Activated naive CD4-positive, alpha-beta T cell treated with anti-CD3 and anti-CD28 coated beads, Interleukin-2, amount 50 U/mL, for 72 hours (primary cell): ENCODE measurements at regions not wholly inside any gene's neighbourhood (a gene's known extent, or its start where the extent isn't known, plus 50 kb on each side); places are given as distances from the start of the nearest gene placed in this dataset.

ENCODE experiments used
- ATAC-seq, 2 donors: fragments of 150-1000 bp; cut with Tn5 transposase; 2 replicates each; pipeline ENCODE4 v1.10.0; 2021; ENCODE audit warnings: mild to moderate bottlenecking in 2 of 2, moderate library complexity in 2 of 2
- DNase-seq, 2 donors: peaks; one replicate each; pipeline ENCODE4 v3.0.0; 2021 to 2022; ENCODE audit warnings: low spot score in 2 of 2
- H3K27ac Mint-ChIP-seq, 2 donors: one replicate each; pipeline ENCODE4 v1.8.0; 2022; ENCODE audit warnings: mild to moderate bottlenecking in 2 of 2, mixed read lengths in 2 of 2
- H3K36me3 Mint-ChIP-seq, 2 donors: one replicate each; pipeline ENCODE4 v1.8.0; 2022; ENCODE audit warnings: mixed read lengths in 2 of 2
- H3K9me3 Mint-ChIP-seq, 2 donors: one replicate each; pipeline ENCODE4 v1.8.0; 2022; ENCODE audit warnings: mixed read lengths in 2 of 2

GRCh38 chr20:24102749-24103333 lies 114.3 kb upstream of the GGTLC1 start:
- H3K27ac Mint-ChIP-seq = peak overlapping the region in 1 of 2 donors; percentile 48
- H3K36me3 Mint-ChIP-seq = no peaks in the 10 kb centered on the region
- no peaks in the 10 kb centered on the region for H3K9me3 Mint-ChIP-seq
- peak; percentile 24 to 42 for ATAC-seq
- DNase-seq = no peak

DNA sequence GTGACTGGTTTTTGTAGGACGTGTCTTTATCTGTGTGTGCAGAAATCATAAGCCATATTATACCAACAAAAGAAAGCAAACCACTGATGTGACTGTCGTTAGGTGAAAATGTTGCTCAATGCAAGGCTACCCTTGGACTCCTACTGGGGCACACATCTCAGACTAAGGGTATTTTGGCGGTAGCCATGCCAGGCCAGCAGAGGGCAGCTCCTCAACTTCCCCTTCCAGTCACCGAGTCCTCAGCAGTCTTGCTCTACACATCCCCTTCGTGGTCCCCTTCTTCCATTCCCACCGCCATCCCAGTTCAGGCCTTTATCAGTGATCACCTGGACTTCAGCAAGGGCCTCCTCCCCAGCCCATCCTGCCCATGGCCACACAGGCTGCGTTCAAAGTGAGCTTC lies 113.7 kb upstream of the GGTLC1 start:
- DNase-seq = peak in 1 of 2 donors; percentile 14
- ATAC-seq = peak; percentile 31 to 41
- H3K27ac Mint-ChIP-seq = peak overlapping the region in 1 of 2 donors; percentile 48

GRCh38 chr20:24100370-24101011 lies 111.9 kb upstream of the GGTLC1 start:
- H3K27ac Mint-ChIP-seq = peak overlapping the region; percentile 46 to 94
- DNase-seq (peak; percentile 48 to 57), ATAC-seq (peak; percentile 85 to 90)
- no peaks in the 10 kb centered on the region for H3K36me3 Mint-ChIP-seq
- H3K9me3 Mint-ChIP-seq = no peaks in the 10 kb centered on the region

More for the DNA sequence above, 113.7 kb upstream of the GGTLC1 start:
- no peaks in the 10 kb centered on the region for H3K9me3 Mint-ChIP-seq
- H3K36me3 Mint-ChIP-seq = no peaks in the 10 kb centered on the region

DNA sequence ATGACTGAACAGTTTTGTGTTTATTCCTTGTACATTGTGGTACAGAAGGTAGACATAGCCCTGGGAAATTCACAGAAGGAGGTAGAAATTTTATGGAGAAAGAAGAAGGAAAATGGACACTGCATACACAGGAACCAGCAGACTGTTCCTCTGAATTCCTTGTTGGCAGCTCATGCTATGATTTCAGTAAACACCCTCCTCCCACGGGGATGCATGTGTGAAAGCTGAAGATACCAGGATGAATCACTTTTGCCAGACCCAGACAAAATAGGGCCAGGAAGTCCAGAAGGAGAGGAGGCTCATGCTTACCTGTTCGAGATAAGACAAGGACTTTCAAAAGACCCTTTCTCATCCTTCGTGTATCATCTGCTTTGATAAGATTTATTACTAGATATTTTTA lies 110.3 kb upstream of the GGTLC1 start:
- no peak overlapping the region for H3K27ac Mint-ChIP-seq
- DNase-seq (no peak), ATAC-seq (no peak)
- H3K9me3 Mint-ChIP-seq = no peaks in the 10 kb centered on the region
- no peaks in the 10 kb centered on the region for H3K36me3 Mint-ChIP-seq

GRCh38 chr20:24097506-24098245 lies 109.1 kb upstream of the GGTLC1 start:
- ATAC-seq = no peak
- H3K27ac Mint-ChIP-seq = no peak overlapping the region

GRCh38 chr20:24096864-24097450 lies 108.4 kb upstream of the GGTLC1 start:
- DNase-seq (no peak), ATAC-seq (no peak)
- no peaks in the 10 kb centered on the region for H3K36me3 Mint-ChIP-seq
- H3K27ac Mint-ChIP-seq = no peak overlapping the region
- no peaks in the 10 kb centered on the region for H3K9me3 Mint-ChIP-seq

More at GRCh38 chr20:24097506-24098245, 109.1 kb upstream of the GGTLC1 start:
- H3K36me3 Mint-ChIP-seq = no peaks in the 10 kb centered on the region
- H3K9me3 Mint-ChIP-seq = no peaks in the 10 kb centered on the region
- no peak for DNase-seq

GRCh38 chr20:24096264-24096663 lies 107.7 kb upstream of the GGTLC1 start:
- ATAC-seq = no peak
- H3K36me3 Mint-ChIP-seq = no peaks in the 10 kb centered on the region
- no peak overlapping the region for H3K27ac Mint-ChIP-seq
- no peak for DNase-seq
- no peaks in the 10 kb centered on the region for H3K9me3 Mint-ChIP-seq

- H3K9me3 Mint-ChIP-seq = no peaks in the 10 kb centered on the region
- no peak overlapping the region for H3K27ac Mint-ChIP-seq
- ATAC-seq (no peak), DNase-seq (no peak)
- H3K36me3 Mint-ChIP-seq = no peaks in the 10 kb centered on the region
These were observed 107.2 kb upstream of the GGTLC1 start for GRCh38 chr20:24095756-24096155.

- ATAC-seq (no peak), DNase-seq (no peak)
- Mint-ChIP-seq H3K9me3 (no peaks in the 10 kb centered on the region), H3K36me3 (no peaks in the 10 kb centered on the region), H3K27ac (no peak overlapping the region)
These were observed 106.7 kb upstream of the GGTLC1 start for GRCh38 chr20:24095303-24095702.

GRCh38 chr20:24089576-24089975 lies 101.0 kb upstream of the GGTLC1 start:
- ATAC-seq (no peak), DNase-seq (no peak)
- Mint-ChIP-seq H3K27ac (no peak overlapping the region), H3K36me3 (no peaks in the 10 kb centered on the region), H3K9me3 (no peaks in the 10 kb centered on the region)

DNA sequence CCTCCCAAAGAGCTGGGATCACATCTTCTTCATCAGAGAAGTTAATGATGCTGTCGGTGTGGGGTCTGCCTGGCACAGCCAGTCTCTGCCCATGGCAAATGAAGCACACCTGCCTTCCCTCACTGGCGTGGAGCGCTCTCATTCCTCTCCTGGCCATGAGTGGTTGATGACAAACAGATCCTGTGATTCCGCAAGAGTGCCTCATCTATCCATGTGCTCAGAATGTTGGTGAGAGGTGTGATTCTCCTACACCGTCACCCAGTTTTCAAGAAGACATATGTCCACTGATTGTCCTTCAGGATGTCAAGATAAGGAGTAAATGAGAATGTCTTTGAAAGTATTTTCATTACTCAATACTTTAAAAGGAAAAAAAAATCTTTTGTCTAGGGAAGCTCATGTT lies 97.5 kb upstream of the GGTLC1 start:
- Mint-ChIP-seq H3K36me3 (no peaks in the 10 kb centered on the region), H3K27ac (no peak overlapping the region), H3K9me3 (no peaks in the 10 kb centered on the region)
- no peak for ATAC-seq
- no peak for DNase-seq

- Mint-ChIP-seq H3K27ac (peak overlapping the region in 1 of 2 donors; percentile 36), H3K36me3 (no peaks in the 10 kb centered on the region), H3K9me3 (no peaks in the 10 kb centered on the region)
- DNase-seq (no peak), ATAC-seq (no peak)
These were observed 95.7 kb upstream of the GGTLC1 start for GRCh38 chr20:24084281-24084680.

DNA sequence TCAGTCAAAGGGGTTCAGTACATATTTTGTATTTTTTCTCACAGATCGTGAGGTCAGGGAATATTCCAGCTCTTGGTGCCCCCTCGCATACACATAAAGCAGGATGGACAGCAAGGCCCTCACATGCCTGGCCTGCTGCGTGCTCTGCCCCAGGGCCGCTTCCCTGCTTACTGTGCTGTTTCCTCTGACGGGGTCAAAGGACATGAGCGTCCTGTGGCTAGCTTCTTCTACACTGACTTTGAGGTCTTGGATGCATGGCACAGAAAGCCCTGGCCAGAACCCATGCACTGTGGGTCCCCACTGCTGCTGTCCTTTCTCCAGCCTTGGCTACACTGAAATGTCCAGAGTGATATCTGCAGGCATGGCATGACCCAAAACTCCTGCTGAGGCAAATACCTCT lies 92.5 kb upstream of the GGTLC1 start:
- ATAC-seq (no peak), DNase-seq (no peak)
- no peaks in the 10 kb centered on the region for H3K36me3 Mint-ChIP-seq
- H3K9me3 Mint-ChIP-seq = no peaks in the 10 kb centered on the region
- H3K27ac Mint-ChIP-seq = no peak overlapping the region

GRCh38 chr20:24079661-24080412 lies 91.3 kb upstream of the GGTLC1 start:
- no peak overlapping the region for H3K27ac Mint-ChIP-seq
- ATAC-seq (no peak), DNase-seq (no peak)
- no peaks in the 10 kb centered on the region for H3K36me3 Mint-ChIP-seq
- no peaks in the 10 kb centered on the region for H3K9me3 Mint-ChIP-seq

- ATAC-seq = no peak
These were observed 88.6 kb upstream of the GGTLC1 start for GRCh38 chr20:24077145-24077544.

GRCh38 chr20:24070679-24071078 lies 82.1 kb upstream of the GGTLC1 start:
- H3K36me3 Mint-ChIP-seq = peaks cover 12 to 19% of the 10 kb centered on the region in 2 donors
- H3K27ac Mint-ChIP-seq = no peak overlapping the region
- peaks cover 6 to 15% of the 10 kb centered on the region in 2 donors for H3K9me3 Mint-ChIP-seq
- DNase-seq = no peak
- no peak for ATAC-seq

More at GRCh38 chr20:24077145-24077544, 88.6 kb upstream of the GGTLC1 start:
- H3K36me3 Mint-ChIP-seq = peaks cover 1 to 3% of the 10 kb centered on the region in 2 donors
- DNase-seq = no peak
- H3K27ac Mint-ChIP-seq = no peak overlapping the region
- H3K9me3 Mint-ChIP-seq = no peaks in the 10 kb centered on the region
